ENCODE measurements at regions not wholly inside any gene's neighbourhood (a gene's known extent, or its start where the extent isn't known, plus 50 kb on each side); places are given as distances from the start of the nearest gene placed in this dataset.

DNA sequence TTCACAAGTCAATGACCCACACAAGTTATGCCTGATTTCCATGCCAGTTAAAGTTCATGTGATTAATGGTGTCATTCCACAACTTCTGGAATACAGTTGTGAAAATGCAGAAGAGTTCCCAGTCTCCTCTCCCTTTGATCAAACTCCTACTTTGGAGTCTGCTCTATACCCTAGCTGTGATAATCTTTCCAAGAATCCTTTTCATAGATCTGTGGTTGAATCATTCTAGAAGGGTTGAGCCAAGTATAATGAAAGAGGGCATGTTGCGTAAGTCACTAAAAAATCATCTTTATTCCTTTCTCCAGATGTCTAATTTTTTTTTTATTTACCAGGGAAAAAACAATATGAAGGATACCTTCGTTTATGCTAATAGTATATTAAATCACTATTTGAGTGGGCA, 89.7 kb upstream of the CARD18 start:
- DNase-seq: no peak

DNA sequence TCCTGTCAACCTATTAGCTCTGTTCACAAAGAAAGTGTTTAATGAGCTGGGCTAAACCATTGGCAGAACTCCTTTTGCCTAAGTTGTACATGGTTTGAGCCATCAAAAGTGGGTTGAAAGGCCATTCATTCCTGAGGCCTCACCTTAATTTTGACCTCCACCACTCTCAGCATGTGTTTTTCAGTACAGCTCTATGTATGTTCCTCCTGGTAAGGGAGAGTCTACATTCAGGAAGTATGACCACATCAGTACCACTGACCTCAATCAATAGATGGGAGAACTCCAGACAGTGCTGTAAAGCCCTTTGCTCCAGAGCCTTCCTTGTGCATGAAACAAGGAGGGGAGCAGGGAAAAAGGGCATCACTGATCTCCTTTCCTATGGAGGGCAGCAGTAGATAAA, 87.8 kb upstream of the CARD18 start:
- no peak for DNase-seq

DNA sequence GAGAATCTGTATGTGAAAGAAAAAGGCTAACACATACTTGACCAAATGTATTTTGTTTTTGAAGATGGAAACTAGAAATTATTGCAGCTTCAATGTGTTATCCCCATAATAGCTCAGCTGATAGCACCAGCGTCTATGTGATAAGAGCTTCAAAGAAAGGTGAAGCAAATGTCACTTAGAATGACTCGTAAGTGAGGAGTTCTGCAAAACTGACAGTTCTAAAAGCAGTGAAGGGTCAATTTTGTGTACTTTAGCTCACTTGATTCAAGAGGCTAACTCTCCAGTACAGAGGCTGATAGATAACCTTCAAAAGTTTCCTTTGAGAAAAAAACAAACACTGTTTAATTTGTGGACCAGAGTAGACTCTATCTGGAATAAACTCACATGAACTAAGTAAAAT, 87.2 kb upstream of the CARD18 start:
- no peak for DNase-seq

DNA sequence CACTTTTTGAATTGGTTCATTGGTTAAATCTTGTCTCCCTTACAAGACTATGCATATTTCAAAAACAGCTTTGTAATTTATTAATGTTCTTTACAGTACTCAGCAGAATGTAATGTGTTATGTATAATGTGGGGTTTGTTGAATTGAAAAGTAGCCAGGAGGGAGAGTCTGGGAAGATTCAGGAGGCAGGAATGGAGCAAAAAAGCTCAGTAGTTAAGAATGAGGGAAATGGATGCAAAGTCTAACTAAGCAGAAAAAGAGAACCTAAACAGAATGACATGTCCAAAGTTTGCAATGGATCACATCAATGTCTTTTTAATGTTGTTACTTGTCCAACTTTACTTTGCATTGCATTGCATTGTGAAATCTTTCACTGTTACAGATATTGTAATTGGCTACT, 86.5 kb upstream of the CARD18 start:
- no peak for DNase-seq

DNA sequence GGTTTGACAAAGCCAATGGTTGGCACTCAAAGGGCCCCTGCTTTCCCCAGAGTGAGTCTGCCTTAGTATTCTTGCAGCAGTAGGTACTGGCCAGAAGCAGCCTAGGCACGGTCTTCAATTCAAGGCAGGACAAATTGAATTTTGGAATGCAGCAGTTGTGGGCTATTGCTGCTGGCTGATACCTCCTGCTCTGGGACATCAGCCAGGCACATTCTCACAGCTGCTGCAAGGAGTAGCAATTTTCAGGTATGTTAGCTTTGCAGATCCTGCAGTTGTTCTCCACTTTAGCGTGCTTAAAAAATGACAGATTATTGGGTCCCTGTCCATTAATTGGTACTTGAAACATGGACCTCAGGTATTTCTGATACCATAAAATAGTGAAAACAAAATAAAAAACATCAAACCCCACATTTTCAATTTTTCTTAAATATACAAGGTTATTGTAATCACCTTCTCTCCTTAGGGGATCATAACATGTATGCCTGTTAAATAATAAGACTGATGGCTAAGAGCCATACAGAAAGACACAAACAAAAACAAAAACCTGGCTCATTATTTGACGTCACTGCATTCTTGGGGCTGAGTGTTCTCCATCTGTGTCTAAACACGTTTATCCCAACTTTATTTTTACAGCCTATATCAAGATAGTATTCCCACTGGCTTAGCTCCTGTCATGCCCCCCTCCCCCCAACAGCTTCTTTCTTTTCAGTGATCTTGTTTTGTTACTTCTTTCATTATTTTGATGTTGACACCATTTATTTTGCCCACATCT, 85.1 kb upstream of the CARD18 start:
- no peak for DNase-seq

DNA sequence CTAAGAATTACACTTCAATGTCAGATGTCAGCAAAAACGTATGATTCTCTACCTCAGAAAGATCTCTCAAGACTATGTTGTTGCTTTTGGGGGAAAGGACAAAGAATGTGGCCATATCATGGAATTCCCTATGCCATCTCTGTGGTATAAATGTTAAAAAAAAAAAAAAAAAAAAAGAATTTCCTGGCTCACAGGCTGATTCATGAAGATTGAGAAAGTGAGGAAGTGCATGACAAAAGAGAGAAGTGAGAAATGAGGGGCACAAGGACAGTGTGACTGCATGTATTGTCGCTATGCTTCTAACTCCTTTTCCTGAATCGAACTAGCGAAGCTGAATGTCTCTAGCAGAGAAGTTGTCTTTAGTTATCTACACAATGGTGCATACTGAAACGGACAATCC, 80.6 kb upstream of the CARD18 start:
- DNase-seq: no peak

DNA sequence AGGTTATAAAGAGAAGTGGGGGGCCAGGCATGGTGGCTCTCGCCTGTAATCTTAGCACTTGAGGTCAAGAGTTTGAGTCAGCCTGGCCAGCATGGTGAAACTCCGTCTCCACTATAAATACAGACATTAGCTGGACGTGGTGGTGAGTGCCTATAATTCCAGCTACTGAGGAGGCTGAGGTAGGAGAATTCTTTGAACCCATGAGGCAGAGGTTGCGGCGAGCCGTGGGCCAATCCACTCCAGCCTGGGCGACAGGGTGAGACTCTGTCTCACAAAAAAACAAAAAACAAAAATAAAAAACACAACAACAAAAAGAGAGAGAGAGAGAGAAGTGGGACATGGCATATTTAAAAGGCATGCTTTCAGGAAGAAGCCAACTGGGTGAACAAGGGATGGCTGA, 80.1 kb upstream of the CARD18 start:
- no peak for DNase-seq

DNA sequence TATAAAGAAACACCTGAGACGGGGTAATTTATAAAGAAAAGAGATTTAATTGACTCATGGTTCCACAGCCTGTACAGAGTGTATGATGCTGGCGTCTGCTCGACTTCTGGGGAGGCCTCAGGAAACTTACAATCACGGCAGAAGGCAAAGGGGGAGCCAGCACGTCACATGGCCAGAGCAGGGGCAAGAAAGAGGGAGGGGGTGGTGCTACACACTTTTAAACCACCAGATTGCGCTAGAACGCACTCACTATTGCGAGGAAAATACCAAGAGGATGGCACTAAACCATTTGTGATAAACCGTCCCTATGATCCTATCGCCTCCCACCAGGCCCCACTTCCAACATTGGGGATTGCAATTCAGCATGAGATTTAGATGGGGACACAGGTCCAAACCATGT, 79.7 kb upstream of the CARD18 start:
- no peak for DNase-seq

DNA sequence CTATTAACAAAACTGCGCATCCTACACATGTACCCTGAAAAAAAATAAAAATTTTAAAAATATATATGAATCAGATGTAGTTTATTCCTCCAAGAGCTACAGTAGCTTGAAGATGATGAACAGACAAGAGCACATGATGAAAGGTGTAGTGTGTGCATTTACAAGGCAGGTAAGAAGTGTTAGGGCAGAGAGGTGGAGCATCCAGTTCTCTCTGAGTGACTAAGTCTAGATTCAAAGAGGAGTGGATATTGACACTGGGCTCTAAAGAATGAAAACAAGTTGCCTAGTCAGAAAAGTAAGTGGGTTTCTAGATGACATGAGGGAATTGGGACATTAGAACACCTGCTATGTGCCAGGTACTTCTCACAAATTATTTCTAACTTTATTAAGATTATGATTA, 76.0 kb upstream of the CARD18 start:
- no peak for DNase-seq

DNA sequence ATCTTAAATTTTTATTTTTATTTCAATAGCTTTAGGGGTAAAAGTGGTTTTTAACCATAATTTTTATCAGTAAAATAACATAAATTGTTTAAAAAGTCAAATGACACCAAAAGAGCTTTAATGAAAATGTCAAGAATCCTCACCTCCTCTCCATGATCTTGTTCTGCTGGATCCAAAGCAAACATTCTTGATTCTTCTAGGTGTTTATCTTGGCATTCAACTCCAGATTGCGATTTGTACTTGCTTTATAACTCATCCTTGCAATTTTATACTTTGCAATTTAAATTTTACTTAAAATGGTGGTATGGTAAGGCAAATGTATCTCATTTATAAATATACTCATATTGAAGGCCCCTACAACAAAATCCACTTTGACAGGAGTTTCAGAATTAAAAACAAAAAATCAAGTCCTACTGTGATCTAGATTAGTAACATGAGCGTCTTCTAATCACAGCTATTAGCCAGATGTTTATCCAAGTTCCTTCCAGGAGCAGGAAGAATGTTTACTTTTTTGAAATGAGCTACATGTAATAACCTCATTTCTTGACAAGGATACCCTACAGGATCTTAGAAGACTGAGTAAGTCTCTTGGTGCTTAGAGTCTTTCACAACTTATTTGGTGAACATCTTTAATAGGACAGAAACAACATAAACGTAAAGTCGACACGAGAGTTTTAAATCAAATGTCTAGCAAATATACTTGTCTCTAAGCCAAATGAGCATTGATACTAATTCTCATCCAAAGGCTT, 72.4 kb upstream of the CARD18 start:
- DNase-seq: no peak

DNA sequence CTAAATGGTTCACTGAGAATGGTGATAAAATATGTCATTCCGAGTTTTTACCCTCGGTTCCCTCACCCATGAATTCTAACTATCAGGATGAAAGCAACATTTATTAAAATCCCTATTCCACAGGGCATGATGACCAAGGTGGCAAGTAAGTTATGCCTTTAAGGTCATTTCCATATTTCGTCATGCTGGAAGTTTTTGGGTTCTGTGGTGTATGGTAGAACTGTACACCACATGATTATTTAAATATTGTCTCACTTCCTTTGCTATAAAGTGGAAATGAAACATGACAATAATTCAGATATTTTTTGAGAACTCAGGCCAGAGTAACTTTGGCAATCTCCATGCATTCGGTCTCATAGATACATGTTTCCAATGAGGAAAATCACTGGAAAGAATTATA, 68.5 kb upstream of the CARD18 start:
- no peak for DNase-seq

DNA sequence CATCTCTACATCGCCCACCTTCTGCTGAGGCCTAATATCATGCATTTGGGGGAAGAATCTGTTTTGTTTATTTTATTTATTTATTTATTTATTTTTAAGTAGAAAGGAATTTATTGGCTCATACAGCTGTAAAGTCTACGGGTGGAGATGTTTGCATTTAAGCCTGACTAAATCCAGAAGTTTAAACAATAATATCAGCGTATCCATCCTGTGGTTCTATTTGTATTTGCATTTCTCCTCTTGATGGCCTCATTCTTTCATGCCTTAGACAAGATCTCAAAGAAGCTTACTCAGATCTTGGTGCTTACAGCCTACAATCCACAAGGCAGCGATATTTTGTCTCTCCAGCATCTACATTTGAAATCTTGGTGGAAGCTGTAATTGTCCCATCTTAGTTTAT, 67.1 kb upstream of the CARD18 start:
- no peak for DNase-seq

DNA sequence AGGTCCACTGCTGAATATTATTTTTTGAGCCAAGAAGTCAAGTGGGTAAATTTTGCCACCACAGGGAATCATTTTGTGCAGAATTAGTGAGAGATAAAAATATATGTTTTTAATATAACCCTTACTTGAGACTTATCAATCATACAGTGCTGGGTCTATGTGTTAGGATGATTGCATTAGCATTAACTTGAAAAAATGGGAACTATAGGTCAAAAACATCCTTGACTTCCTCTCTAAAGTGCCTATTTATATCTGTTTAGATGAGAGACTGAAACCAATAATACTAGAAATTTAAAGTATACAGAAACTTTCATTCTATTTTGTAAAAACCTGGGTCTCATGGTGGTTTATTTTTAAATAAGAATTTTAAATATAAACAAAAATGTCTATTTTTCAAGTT, 65.1 kb upstream of the CARD18 start:
- no peak for DNase-seq

DNA sequence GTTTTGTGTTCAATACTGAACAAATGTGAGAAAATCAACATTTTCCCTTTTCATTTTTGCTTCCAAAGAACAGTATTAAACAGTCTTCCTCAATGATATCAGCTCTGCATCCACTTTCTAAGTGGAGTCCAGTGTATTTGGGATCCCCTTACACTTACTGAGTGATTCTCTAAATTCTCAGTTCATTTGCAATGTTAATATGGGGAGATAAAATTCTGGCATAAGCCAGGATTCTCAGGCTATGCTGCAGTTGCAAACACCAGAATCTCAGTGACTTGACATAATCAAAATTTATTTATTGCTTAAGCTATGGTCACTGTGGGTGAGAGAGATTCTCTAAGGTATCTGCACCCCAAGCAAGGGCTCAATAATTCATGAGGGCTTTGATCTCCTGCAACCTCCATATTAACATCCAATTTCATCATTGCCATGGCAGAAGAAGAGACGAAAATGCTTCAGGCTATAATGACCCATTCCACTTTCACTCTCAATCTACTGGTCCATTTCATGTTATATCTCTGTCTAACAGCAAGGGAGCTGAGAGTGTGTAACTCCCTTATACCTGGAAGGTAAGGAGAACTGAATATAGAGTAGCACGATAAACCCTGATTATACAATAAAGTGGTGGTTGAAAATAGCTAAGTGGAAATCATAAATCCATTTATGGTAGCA, 64.1 kb upstream of the CARD18 start:
- no peak for DNase-seq

DNA sequence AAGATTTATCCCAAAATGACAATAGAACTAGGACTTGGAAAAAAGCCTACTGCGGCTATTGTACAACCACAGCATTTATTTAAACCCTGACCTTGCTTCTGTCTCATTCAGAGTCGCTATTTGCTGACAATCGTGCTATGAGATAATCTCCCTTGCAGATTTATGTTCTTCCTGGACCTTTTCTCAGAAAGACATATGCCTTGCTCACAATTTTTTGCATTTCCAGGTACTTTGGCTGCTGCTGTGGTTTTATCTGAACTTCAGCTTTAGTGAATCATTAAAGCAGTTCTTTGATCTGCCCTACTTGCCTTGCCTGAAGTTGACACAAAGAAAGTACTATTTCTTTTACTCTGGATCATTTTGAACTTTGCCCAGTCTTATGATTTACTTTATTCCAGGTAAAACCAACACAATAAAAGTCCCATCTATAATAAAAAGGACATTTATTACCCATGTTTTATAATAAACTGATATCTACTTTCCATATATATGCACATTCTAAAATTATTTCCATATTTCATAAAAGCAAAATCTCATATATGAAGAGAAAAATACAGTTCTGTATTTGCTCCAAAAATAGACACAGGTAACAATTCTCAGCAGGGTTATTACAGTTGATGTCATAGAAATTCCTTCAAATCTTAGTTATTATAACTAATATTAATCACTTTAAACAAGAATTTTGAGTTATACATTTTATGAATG, 63.4 kb upstream of the CARD18 start:
- DNase-seq: no peak

DNA sequence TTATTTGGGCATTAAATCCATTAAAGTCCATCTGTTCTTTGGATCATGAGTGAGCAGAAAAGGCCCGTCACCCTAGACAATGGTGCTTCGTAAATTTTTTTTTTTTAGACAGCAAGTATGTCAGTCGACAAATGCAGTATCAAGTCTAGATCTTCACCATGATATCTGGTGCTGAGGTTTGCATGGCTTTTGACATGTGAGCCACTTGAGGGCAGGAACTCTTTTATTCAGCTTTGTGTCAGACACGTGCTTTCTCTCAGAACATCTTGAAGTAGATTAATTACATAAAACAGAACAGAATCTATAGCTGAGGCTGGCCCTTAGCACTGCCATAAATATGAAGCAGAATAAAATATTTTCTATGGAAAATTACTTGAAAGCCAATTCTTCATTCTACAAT, 62.9 kb upstream of the CARD18 start:
- no peak for DNase-seq

DNA sequence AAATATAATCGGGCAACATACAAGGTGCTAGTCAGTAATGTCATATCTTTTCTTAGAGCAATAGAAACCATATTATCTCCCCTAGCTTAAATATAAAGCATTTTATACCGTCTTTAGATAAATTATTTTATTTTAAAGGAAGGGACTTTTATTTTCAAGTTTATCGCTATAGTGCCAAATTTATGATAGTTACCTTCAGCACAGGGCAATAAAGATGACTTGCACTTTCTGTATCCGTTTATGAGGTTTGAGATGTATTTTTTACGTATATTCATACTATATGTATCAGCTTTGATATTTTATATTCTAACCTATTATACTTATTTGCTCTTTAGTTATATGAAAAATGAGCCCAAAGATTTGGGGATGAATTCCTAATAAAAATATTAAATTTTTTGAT, 61.6 kb upstream of the CARD18 start:
- no peak for DNase-seq

DNA sequence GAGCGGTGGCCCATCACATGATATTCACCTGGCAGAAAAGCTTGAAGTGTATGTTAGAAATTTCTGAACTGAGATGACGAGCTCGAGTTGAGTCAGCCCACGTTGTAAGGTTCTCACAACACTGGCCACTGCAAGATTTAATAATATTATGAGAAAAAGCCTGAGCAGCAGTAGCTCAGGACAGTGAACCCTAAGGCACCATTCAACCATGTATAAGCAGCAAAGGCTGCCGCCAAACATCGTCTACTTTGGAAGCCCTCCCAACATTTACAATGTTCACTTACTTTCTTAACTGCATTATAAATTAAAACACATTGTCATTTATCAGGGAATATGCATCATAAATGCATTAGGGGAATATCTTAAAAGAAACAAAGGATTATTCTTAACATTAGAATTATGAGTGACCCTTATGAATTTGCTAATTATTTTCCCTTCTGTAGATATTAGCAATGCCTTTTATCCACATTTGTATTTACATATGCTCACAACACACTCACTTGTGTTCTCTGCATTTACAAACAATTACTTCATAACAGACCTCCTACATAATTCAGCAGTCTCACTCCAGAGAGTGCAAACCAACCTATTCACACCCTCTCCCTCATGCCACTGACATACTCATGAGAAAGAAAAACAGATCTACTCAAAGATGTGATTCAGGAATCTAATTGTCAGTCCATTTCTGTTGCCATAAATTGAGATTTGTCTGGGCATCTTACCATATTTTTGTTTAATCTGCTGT, 57.7 kb upstream of the CARD18 start:
- DNase-seq: no peak

DNA sequence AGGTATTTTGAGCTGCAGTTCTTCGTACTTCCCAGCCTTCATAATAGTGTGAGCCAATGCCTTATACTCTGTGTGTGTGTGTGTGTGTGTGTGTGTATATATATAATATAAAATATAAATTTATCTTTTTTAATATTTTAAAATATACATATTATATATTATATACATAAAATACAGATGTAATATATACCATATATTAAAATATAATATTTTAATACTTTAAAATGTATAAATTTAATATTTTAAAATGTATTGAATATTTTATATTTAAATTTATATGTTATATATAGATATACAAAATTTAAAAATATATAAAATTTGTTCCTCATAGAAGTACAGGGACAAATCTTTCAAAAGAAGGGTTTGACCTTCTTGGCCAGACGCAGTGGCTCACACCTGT, 53.7 kb upstream of the CARD18 start:
- no peak for DNase-seq

DNA sequence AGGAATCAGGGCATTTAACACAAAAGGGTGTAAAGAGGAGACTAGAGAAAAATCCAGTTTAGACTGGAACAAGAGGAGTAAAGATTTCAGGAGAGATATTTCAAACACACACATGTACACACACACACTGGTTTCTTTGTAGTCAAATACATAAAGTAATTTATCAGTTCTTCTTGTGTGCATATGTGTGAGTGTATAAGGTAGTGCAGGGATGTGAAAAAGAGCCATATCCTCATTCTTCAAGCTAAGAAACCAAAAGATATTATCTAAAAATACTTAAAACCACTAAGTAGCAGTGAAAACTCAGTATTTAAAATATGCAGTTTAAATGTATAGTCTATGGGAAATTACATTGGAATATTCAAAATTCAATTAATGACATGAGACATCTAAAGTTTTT, 52.5 kb upstream of the CARD18 start:
- no peak for DNase-seq

DNA sequence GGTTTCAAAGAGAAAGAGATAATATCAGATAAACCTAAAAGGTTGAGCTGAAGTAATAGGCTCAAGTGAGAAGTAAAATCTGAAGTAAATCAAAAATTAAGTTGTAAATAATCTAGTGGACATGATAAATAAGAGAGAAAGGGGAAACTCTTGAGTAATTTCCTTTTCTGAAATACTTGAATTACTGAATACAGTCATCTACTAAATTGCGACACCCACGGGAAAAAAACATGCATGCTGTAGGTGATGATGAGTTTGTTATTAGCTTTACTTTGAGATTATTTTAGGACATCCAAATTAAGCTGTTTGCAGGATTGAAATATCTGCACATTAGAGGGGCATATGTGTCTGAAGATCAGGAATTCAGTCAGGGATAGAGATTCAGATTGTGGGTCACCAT, 50.0 kb upstream of the CARD18 start:
- no peak for DNase-seq
